ENCODE measurements at regions not wholly inside any gene's neighbourhood (a gene's known extent, or its start where the extent isn't known, plus 50 kb on each side); places are given as distances from the start of the nearest gene placed in this dataset.

DNA sequence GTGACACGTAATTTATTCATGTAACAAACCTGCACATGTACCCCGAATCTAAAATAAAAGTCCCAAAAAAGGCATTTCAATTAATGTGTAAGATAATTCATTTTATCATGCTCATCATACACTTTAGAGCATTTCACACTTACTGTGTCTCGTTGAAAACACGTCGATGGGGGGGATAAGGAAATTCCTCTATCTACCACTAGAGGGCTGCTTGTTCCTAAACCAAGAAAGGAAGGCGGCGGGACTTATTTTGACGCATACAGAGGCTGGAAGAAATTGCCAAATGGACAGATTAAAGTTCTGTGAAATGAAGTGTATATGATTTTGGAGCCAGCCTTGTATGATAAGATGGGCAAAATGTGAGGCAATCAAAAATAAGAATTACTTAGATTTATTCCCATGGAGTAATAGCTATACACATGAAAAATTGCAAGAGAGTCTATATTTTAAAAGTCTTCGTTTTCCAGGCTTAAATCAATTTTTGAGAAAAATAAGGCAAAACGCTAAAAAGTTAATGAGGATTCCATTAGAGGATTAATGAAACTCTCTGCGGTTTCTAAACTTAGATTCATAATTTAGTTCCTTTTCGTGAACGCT is 346.8 kb downstream of the CNTN3 start:
- peaks cover 2% of the 10 kb centered on the region for H3K9me3 Mint-ChIP-seq
- CTCF ChIA-PET: no interaction called here
- no peak for TF ChIP-seq CTCF (IDR thresholded peaks at IDR 0.05)
- DNase-seq: no peak
- no peak overlapping the region for H3K4me3 Mint-ChIP-seq
- no peak for ATAC-seq (ENCODE audit: low read depth)
- intact Hi-C loops (cut with micrococcal nuclease): loop anchor here (5.0 to 10.0 kb wide), 2 partner anchors 1160 to 1377 kb away; no protein-coding TSS in a partner anchor
- H3K4me1 Mint-ChIP-seq: no peaks in the 10 kb centered on the region
- POLR2A ChIA-PET: no interaction called here
- H3K27ac Mint-ChIP-seq: no peak overlapping the region
- no peaks in the 10 kb centered on the region for H3K27me3 Mint-ChIP-seq
- H3K36me3 Mint-ChIP-seq (ENCODE audit: low read depth): no peaks in the 10 kb centered on the region

DNA sequence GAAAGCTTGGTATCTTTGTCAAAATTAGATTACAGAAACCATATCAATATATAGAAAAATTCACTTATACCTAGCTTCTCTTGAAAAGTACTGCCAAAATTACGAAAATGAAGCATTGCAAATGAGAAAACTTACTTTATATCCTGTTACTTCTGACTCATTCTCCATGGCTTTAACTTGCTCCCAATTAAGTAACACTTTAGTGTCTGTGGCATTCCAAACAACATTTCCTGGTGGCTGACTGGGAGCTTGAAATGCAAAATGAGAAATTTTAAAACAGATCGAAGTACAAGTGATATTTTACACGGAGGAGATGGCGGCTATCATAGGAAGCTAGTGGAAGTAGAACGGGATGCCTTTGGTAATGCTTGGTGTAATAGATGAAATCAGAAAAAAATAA is 347.3 kb downstream of the CNTN3 start:
- H3K4me3 Mint-ChIP-seq: no peak overlapping the region
- CTCF ChIA-PET: no interaction called here
- intact Hi-C loops (cut with micrococcal nuclease): loop anchor here (5.0 to 10.0 kb wide), 2 partner anchors 1160 to 1378 kb away; no protein-coding TSS in a partner anchor

DNA sequence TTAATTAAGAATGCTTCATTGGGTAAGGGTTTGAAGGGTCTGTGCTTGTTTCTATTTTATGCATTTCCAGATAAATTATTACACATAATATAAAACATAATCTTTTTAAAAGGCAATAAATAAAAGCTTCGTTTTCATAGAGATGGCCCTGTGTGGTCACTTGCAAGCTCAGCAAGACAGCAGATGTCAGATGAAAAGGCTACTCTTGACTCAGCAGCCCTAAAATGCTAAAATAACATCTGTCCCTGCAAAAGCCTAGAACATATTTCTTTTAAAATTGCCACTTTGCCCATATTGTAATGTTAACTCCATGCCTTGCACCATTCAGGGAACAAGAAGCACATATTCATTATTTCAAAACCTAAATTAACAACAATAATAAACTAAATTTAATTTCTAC is 349.4 kb downstream of the CNTN3 start:
- no peak overlapping the region for H3K4me3 Mint-ChIP-seq
- TF ChIP-seq CTCF (IDR thresholded peaks at IDR 0.05): no peak
- intact Hi-C loops (cut with micrococcal nuclease): loop anchor here (5.0 to 10.0 kb wide), 2 partner anchors 1162 to 1380 kb away; no protein-coding TSS in a partner anchor
- no peaks in the 10 kb centered on the region for H3K27me3 Mint-ChIP-seq
- no peak for DNase-seq
- no peak for ATAC-seq (ENCODE audit: low read depth)
- CTCF ChIA-PET: no interaction called here
- H3K9me3 Mint-ChIP-seq: peaks cover 2% of the 10 kb centered on the region
- H3K27ac Mint-ChIP-seq: no peak overlapping the region
- POLR2A ChIA-PET: no interaction called here
- H3K4me1 Mint-ChIP-seq: no peaks in the 10 kb centered on the region
- H3K36me3 Mint-ChIP-seq (ENCODE audit: low read depth): no peaks in the 10 kb centered on the region

More for the DNA sequence above, 347.3 kb downstream of the CNTN3 start:
- Mint-ChIP-seq H3K27me3 (no peaks in the 10 kb centered on the region), H3K36me3 (ENCODE audit: low read depth) (no peaks in the 10 kb centered on the region), H3K4me1 (no peaks in the 10 kb centered on the region), H3K27ac (no peak overlapping the region), H3K9me3 (peaks cover 2% of the 10 kb centered on the region)
- ATAC-seq (ENCODE audit: low read depth) (no peak), DNase-seq (no peak)
- POLR2A ChIA-PET: no interaction called here
- no peak for TF ChIP-seq CTCF (IDR thresholded peaks at IDR 0.05)

GRCh38 chr3:74263031-74263430 is 351.4 kb downstream of the CNTN3 start:
- Mint-ChIP-seq H3K4me1 (no peaks in the 10 kb centered on the region), H3K36me3 (ENCODE audit: low read depth) (no peaks in the 10 kb centered on the region), H3K9me3 (peaks cover 2% of the 10 kb centered on the region), H3K4me3 (no peak overlapping the region), H3K27ac (no peak overlapping the region), H3K27me3 (no peaks in the 10 kb centered on the region)
- no peak for TF ChIP-seq CTCF (IDR thresholded peaks at IDR 0.05)
- intact Hi-C loops (cut with micrococcal nuclease): loop anchor here (10.0 kb wide), 1 partner anchor 1382 kb away; no protein-coding TSS in a partner anchor
- CTCF ChIA-PET: no interaction called here
- ATAC-seq (ENCODE audit: low read depth): no peak
- no peak for DNase-seq
- POLR2A ChIA-PET: no interaction called here

GRCh38 chr3:74233091-74233490 is 381.4 kb downstream of the CNTN3 start:
- POLR2A ChIA-PET: no interaction called here

More at GRCh38 chr3:74233091-74233490, 381.4 kb downstream of the CNTN3 start:
- intact Hi-C loops (cut with micrococcal nuclease): no loop called here
- Mint-ChIP-seq H3K36me3 (ENCODE audit: low read depth) (no peaks in the 10 kb centered on the region), H3K4me3 (no peak overlapping the region), H3K27me3 (no peaks in the 10 kb centered on the region), H3K9me3 (peaks cover 13% of the 10 kb centered on the region), H3K4me1 (no peaks in the 10 kb centered on the region), H3K27ac (no peak overlapping the region)
- DNase-seq (no peak), ATAC-seq (ENCODE audit: low read depth) (no peak)
- CTCF ChIA-PET: no interaction called here
- no peak for TF ChIP-seq CTCF (IDR thresholded peaks at IDR 0.05)

Data from activated B cell treated with CpG ODN at 0.5 μM for 24 hours (primary cell).